ENCODE measurements at regions not wholly inside any gene's neighbourhood (a gene's known extent, or its start where the extent isn't known, plus 50 kb on each side); places are given as distances from the start of the nearest gene placed in this dataset.

DNA sequence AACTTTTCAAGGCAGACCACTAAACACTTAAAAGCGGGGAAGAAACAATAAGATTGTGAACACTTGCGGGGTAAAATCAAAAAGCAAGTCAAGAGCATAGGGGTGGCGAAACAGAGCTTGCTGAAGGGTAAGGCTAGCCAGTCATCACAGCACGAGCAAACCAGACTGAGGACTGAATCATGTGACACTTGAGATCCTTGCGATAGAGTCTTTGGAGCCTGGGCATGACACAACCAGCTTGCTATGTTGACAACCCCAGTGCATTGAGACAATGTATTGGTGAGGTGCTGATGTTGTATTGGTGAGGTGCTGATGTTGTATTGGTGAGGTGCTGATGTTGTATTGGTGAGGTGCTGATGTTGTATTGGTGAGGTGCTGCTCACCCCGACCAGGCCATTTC lies 72.3 kb downstream of the SLIT2 start:
- intact Hi-C loops (cut with micrococcal nuclease), result no loop called here
- no TSS peak for BruUV-seq (replicated peaks)
- H3K4me3 ChIP-seq (ENCODE audit: insufficient read depth, low read depth, low read length), result no peak overlapping the region
- H2AFZ ChIP-seq (replicated peaks; ENCODE audit: low read length, poor library complexity), result no peak overlapping the region
- ATAC-seq (ENCODE audit: low read depth) (no peak), DNase-seq (peak; percentile 47)
- no peaks in the 10 kb centered on the region for H3K79me1 ChIP-seq (ENCODE audit: low read depth in 1 of 2, low read length in 2 of 2)
- no peak overlapping the region for H2AK5ac ChIP-seq (ENCODE audit: low read depth, low read length)
- no peak overlapping the region for H2BK15ac ChIP-seq (ENCODE audit: low read depth, low read length)
- CTCF ChIA-PET, result no interaction called here
- no peak overlapping the region for H4K5ac ChIP-seq (ENCODE audit: low read depth, low read length)
- H4K8ac ChIP-seq (ENCODE audit: low read depth in 2 of 2, low read length in 2 of 2), result no peak overlapping the region
- POLR2A ChIA-PET (ENCODE audit: unreplicated experiment), result no interaction called here
- H4K20me1 ChIP-seq (ENCODE audit: insufficient read depth, low read length), result no peaks in the 10 kb centered on the region
- dilution Hi-C loops (cut with HindIII; ENCODE audit: low sequenced_read_pairs, unreplicated experiment), result no loop called here
- 85% methylated on average over 3 of the region's 6 CpGs; no CpG with 5 or more reads in 1 of the 2 experiments for WGBS, 2 experiments (ENCODE audit: extremely low coverage in 2 of 2, insufficient read length in 1 of 2)
- no peak overlapping the region for H3K27ac ChIP-seq (ENCODE audit: insufficient read depth, low read length)
- H3K18ac ChIP-seq (ENCODE audit: low read depth, low read length), result no peak overlapping the region
- no peaks in the 10 kb centered on the region for H3K27me3 ChIP-seq (ENCODE audit: control insufficient read depth, insufficient read depth, low read length)
- no peaks in the 10 kb centered on the region for H3K9me3 ChIP-seq (ENCODE audit: control insufficient read depth, insufficient read depth, low read length)
- no peak overlapping the region for H2AK9ac ChIP-seq (replicated peaks; ENCODE audit: low read depth, low read length, poor library complexity)
- TF ChIP-seq CEBPB (IDR thresholded peaks at IDR 0.05; ENCODE audit: low read depth, low read length) (no peak), RAD21 (IDR thresholded peaks at IDR 0.05; ENCODE audit: low read length) (no peak), RCOR1 (IDR thresholded peaks at IDR 0.05; ENCODE audit: insufficient replicate concordance, low read length) (no peak), NFE2L2 (IDR thresholded peaks at IDR 0.05; ENCODE audit: low read depth, low read length) (no peak), MAFK (IDR thresholded peaks at IDR 0.05; ENCODE audit: low read depth, low read length) (no peak), SMC3 (IDR thresholded peaks at IDR 0.05; ENCODE audit: low read depth, low read length) (no peak), MXI1 (IDR thresholded peaks at IDR 0.05; ENCODE audit: borderline replicate concordance, low read depth, low read length) (no peak), CHD1 (IDR thresholded peaks at IDR 0.05; ENCODE audit: low read depth, low read length) (no peak), RFX5 (IDR thresholded peaks at IDR 0.05; ENCODE audit: low read depth, low read length) (no peak)
- TF ChIP-seq, protein P1, sequence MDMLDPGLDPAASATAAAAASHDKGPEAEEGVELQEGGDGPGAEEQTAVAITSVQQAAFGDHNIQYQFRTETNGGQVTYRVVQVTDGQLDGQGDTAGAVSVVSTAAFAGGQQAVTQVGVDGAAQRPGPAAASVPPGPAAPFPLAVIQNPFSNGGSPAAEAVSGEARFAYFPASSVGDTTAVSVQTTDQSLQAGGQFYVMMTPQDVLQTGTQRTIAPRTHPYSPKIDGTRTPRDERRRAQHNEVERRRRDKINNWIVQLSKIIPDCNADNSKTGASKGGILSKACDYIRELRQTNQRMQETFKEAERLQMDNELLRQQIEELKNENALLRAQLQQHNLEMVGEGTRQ (IDR thresholded peaks at IDR 0.05; ENCODE audit: low read depth, low read length), result no peak
- TF ChIP-seq, protein P2, sequence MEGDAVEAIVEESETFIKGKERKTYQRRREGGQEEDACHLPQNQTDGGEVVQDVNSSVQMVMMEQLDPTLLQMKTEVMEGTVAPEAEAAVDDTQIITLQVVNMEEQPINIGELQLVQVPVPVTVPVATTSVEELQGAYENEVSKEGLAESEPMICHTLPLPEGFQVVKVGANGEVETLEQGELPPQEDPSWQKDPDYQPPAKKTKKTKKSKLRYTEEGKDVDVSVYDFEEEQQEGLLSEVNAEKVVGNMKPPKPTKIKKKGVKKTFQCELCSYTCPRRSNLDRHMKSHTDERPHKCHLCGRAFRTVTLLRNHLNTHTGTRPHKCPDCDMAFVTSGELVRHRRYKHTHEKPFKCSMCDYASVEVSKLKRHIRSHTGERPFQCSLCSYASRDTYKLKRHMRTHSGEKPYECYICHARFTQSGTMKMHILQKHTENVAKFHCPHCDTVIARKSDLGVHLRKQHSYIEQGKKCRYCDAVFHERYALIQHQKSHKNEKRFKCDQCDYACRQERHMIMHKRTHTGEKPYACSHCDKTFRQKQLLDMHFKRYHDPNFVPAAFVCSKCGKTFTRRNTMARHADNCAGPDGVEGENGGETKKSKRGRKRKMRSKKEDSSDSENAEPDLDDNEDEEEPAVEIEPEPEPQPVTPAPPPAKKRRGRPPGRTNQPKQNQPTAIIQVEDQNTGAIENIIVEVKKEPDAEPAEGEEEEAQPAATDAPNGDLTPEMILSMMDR (conservative IDR thresholded peaks at IDR 0.05; ENCODE audit: low read depth, low read length), result no peak
- H2BK120ac ChIP-seq (ENCODE audit: low read depth, low read length), result no peak overlapping the region
- H3K4ac ChIP-seq (ENCODE audit: low read depth, low read length), result no peak overlapping the region
- H3K23ac ChIP-seq (ENCODE audit: low read depth, low read length), result no peak overlapping the region
- H3K36me3 ChIP-seq (ENCODE audit: control insufficient read depth, insufficient read depth, low read length), result no peaks in the 10 kb centered on the region
- H3K4me1 ChIP-seq (ENCODE audit: control insufficient read depth, insufficient read depth, low read length), result peaks cover 2% of the 10 kb centered on the region; the same call in 1 of the 2 replicates
- H3K56ac ChIP-seq (ENCODE audit: extremely low read depth, insufficient read depth, low read length), result no peak overlapping the region
- H3K9me1 ChIP-seq (ENCODE audit: insufficient read depth, low read length), result no peaks in the 10 kb centered on the region
- no peak overlapping the region for H3K14ac ChIP-seq (replicated peaks; ENCODE audit: low read depth, low read length)
- no peak overlapping the region for H3K4me2 ChIP-seq (ENCODE audit: low read depth, low read length)
- no peak overlapping the region for H4K91ac ChIP-seq (ENCODE audit: insufficient read depth, low read depth, low read length)
- no peak overlapping the region for H2BK5ac ChIP-seq (ENCODE audit: low read depth, low read length, poor library complexity, severe bottlenecking)
- H2BK20ac ChIP-seq (ENCODE audit: low read depth, low read length), result no peak overlapping the region
- no peak overlapping the region for H3K9ac ChIP-seq (ENCODE audit: low read depth, low read length)
- in situ Hi-C loops (cut with MboI; ENCODE audit: low sequenced_read_pairs), result no loop called here
